Kidney (tissue), 13 donors: ENCODE measurements at regions not wholly inside any gene's neighbourhood (a gene's known extent, or its start where the extent isn't known, plus 50 kb on each side); places are given as distances from the start of the nearest gene placed in this dataset.

Experiments
- DNase-seq, 5 donors: peaks; one replicate each; pipeline ENCODE4 v3.0.0-alpha.2; 2013 to 2020
- FAIRE-seq: peaks from 2 replicates; lab custom pipeline; 2012; peaks lifted over from hg19 to GRCh38; lab: Jason Lieb, UNC
- H3K27ac ChIP-seq, 2 donors: one replicate each; pipeline ENCODE4 v1.7.0; 2013; ENCODE audit warnings: low read depth in 2 of 2, low read length in 2 of 2, inconsistent platforms in 1 of 2
- H3K27me3 ChIP-seq: one replicate; pipeline ENCODE4 v1.7.1; 2013; ENCODE audit warnings: low read length, inconsistent platforms; ENCODE audit not compliant: control insufficient read depth, insufficient read depth
- H3K36me3 ChIP-seq, 3 donors: one replicate each; pipeline versions ENCODE4 v1.7.0 to v1.7.1; 2013; ENCODE audit warnings: low read length in 3 of 3, control low read depth in 1 of 3, inconsistent platforms in 1 of 3; ENCODE audit not compliant: insufficient read depth in 3 of 3, control insufficient read depth in 2 of 3
- H3K4me1 ChIP-seq, 3 donors: one replicate each; pipeline versions ENCODE4 v1.7.0 to v1.7.1; 2013; ENCODE audit warnings: low read length in 3 of 3, inconsistent platforms in 1 of 3, low read depth in 1 of 3; ENCODE audit not compliant: control insufficient read depth in 2 of 3, insufficient read depth in 2 of 3
- H3K4me3 ChIP-seq, 3 donors: one replicate each; pipeline versions ENCODE4 v1.7.0 to v1.8.1; 2013; ENCODE audit warnings: low read length in 3 of 3, control low read depth in 1 of 3, inconsistent platforms in 1 of 3
- H3K9ac ChIP-seq, 3 donors: one replicate each; pipeline versions ENCODE4 v1.7.0 to v1.7.1; 2013; ENCODE audit warnings: low read length in 3 of 3, control low read depth in 1 of 3, inconsistent platforms in 1 of 3
- H3K9me3 ChIP-seq, 3 donors: one replicate each; pipeline versions ENCODE4 v1.7.0 to v1.7.1; 2013; ENCODE audit warnings: low read length in 3 of 3, control low read depth in 1 of 3, inconsistent platforms in 1 of 3; ENCODE audit not compliant: control insufficient read depth in 2 of 3, insufficient read depth in 1 of 3
- intact Hi-C: fragments of 100-400 bp; cut with DNase I; formaldehyde crosslinking; loops from one replicate; pipeline ENCODE4 v1.11.1; 2022
- TF ChIP-seq, protein P1 (sequence below): IDR thresholded peaks from 3 replicates; pipeline ENCODE4 v1.5.1; 2012; ENCODE audit warnings: mild to moderate bottlenecking, moderate library complexity, borderline replicate concordance; ENCODE audit not compliant: insufficient read depth; ENCODE audit errors: extremely low read depth
- donor health status: control.
- donor health status: control.
- donor health status: control.
- donor health status: control.
- donor health status: control.
- donor health status: DM: yes; HTN: yes; CAD: no.
- donor health status: Normal renal cell carcinoma (clear cell type).

DNA sequence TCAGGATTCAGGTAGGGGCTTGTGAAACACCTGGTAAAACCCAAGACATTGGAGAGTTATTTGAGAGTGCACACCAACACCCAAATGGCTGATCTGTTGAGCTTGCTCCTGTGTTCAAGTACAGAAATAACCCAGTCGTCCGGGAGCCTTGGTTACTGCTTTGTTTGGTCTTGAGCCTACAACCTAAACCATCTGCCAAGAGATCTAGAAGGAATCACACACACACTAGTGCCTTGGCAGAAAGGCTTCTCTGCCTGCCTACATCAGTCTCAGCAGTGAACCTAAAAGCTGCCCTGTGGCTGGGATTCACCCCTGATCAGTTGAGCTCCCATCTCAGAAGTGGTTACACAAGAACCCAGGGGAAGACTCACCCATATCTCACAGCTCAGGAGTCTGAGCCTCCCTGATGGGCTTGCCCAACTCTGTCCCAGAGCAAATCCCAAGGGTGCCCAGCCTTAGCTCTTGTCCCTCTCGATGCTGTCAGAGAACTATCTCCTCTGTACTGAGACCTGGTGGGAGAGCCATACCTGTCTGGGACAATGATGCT is 167.6 kb downstream of the CXCL12 start:
- H3K4me3 ChIP-seq: no peak overlapping the region
- H3K9ac ChIP-seq: no peak overlapping the region
- TF ChIP-seq, protein P1, sequence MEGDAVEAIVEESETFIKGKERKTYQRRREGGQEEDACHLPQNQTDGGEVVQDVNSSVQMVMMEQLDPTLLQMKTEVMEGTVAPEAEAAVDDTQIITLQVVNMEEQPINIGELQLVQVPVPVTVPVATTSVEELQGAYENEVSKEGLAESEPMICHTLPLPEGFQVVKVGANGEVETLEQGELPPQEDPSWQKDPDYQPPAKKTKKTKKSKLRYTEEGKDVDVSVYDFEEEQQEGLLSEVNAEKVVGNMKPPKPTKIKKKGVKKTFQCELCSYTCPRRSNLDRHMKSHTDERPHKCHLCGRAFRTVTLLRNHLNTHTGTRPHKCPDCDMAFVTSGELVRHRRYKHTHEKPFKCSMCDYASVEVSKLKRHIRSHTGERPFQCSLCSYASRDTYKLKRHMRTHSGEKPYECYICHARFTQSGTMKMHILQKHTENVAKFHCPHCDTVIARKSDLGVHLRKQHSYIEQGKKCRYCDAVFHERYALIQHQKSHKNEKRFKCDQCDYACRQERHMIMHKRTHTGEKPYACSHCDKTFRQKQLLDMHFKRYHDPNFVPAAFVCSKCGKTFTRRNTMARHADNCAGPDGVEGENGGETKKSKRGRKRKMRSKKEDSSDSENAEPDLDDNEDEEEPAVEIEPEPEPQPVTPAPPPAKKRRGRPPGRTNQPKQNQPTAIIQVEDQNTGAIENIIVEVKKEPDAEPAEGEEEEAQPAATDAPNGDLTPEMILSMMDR: no peak
- no peaks in the 10 kb centered on the region for H3K4me1 ChIP-seq
- intact Hi-C loops: no loop called here
- no peak overlapping the region for H3K27ac ChIP-seq
- FAIRE-seq (no peak), DNase-seq (no peak)
- H3K27me3 ChIP-seq: no peaks in the 10 kb centered on the region
- no peaks in the 10 kb centered on the region for H3K36me3 ChIP-seq
- no peaks in the 10 kb centered on the region for H3K9me3 ChIP-seq

DNA sequence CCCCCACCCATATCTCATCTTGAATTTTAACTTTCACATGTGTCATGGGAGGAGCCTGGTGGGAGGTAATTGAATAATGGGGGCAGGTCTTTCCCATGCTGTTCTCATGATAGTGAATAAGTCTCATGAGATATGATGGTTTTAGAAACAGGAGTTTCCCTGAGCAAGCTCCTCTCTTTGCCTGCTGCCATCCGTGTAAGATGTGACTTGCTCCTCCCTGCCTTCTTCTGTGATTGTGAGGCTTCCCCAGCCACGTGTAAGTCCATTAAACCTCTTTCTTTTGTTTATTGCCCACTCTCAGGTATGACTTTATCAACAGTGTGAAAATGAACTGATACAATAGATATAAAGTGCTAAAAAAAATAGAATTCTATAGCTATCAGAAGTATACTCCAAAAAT is 168.8 kb downstream of the CXCL12 start:
- FAIRE-seq (no peak), DNase-seq (no peak)
- intact Hi-C loops: no loop called here
- no peak overlapping the region for H3K9ac ChIP-seq
- H3K4me1 ChIP-seq: no peaks in the 10 kb centered on the region
- H3K27ac ChIP-seq: no peak overlapping the region
- TF ChIP-seq, protein P1: no peak
- H3K4me3 ChIP-seq: no peak overlapping the region
- no peaks in the 10 kb centered on the region for H3K27me3 ChIP-seq
- no peaks in the 10 kb centered on the region for H3K9me3 ChIP-seq
- H3K36me3 ChIP-seq: no peaks in the 10 kb centered on the region

DNA sequence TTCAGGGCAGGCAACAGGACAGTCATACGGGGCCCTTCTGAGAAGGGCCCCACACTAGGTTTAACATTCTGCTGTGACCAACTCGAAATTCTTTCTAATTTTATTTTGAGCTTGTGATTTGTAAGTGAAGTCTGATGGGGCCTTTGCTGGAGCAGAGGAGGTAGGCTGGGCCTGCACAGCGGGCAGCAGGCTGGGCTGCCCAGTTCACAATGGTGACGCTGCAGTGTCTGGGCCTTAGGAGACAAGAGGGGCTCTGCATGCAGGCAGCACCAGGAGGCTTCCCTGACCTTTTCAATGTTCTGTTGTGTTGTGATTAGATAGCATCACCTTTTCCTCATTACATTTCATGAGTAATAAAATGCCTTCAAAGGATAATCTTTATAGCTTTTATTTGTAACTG is 175.1 kb downstream of the CXCL12 start:
- H3K27ac ChIP-seq: no peak overlapping the region
- TF ChIP-seq, protein P1: no peak
- intact Hi-C loops: no loop called here
- no peak overlapping the region for H3K9ac ChIP-seq
- H3K36me3 ChIP-seq: no peaks in the 10 kb centered on the region
- H3K4me3 ChIP-seq: no peak overlapping the region
- H3K27me3 ChIP-seq: no peaks in the 10 kb centered on the region
- DNase-seq: no peak
- H3K4me1 ChIP-seq: no peaks in the 10 kb centered on the region
- no peaks in the 10 kb centered on the region for H3K9me3 ChIP-seq
- FAIRE-seq: no peak

DNA sequence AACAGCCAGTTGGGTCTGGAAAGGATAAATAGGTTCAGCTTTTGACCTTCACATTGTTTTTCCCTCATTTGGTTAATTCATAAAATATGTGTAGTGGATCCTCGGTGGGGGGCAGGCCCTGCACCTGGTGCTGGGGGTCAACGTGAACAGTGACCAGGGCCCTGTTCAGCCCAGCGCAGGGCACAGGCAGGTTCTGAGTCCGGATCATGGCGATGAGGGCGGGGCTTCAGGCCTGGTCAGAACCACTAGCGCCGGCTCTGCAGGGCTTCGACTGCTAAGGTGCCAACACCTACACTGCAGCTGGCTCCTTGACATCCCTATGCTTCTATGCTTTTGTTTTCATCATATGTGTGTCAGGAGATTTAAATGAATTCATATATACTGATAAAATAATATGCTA is 177.7 kb downstream of the CXCL12 start:
- DNase-seq (no peak), FAIRE-seq (no peak)
- intact Hi-C loops: no loop called here

More for the DNA sequence above, 177.7 kb downstream of the CXCL12 start:
- Histone ChIP-seq H3K36me3 (no peaks in the 10 kb centered on the region), H3K4me1 (no peaks in the 10 kb centered on the region), H3K9me3 (peaks cover 0 to 4% (median 0%) of the 10 kb centered on the region in 3 donors), H3K4me3 (no peak overlapping the region), H3K9ac (no peak overlapping the region), H3K27me3 (no peaks in the 10 kb centered on the region), H3K27ac (no peak overlapping the region)
- TF ChIP-seq, protein P1: no peak
